ENCODE measurements at regions not wholly inside any gene's neighbourhood (a gene's known extent, or its start where the extent isn't known, plus 50 kb on each side); places are given as distances from the start of the nearest gene placed in this dataset.

GRCh38 chr18:8976606-8977005 is 125.9 kb upstream of the NDUFV2 start:
- H4K20me1 ChIP-seq (ENCODE audit: control insufficient read depth, insufficient read depth, low read depth, low read length) = no peaks in the 10 kb centered on the region
- no peak overlapping the region for H3K4me3 ChIP-seq (ENCODE audit: low read length)
- no peaks in the 10 kb centered on the region for H3K9me2 ChIP-seq (replicated peaks; ENCODE audit: control insufficient read depth, low read length)
- H3K4me1 ChIP-seq (ENCODE audit: control insufficient read depth, low read length) = peaks cover 62% of the 10 kb centered on the region
- peaks cover 4% of the 10 kb centered on the region; the same call in 1 of the 2 replicates for H3K9me3 ChIP-seq (ENCODE audit: control insufficient read depth, insufficient read depth, low read length)
- peak overlapping the region; percentile 80 for H3K27ac ChIP-seq (ENCODE audit: low read depth, low read length)
- TF ChIP-seq CTCF (IDR thresholded peaks at IDR 0.05; ENCODE audit: low read depth, low read length, poor library complexity, severe bottlenecking) (no peak), EZH2phosphoT487 (IDR thresholded peaks at IDR 0.05; ENCODE audit: borderline replicate concordance, low read length) (no peak)
- no peaks in the 10 kb centered on the region for H3K79me2 ChIP-seq (ENCODE audit: control insufficient read depth, low read length)
- no peaks in the 10 kb centered on the region for H3K27me3 ChIP-seq (ENCODE audit: control insufficient read depth, low read length)
- H3K4me2 ChIP-seq (ENCODE audit: low read length) = peak overlapping the region; percentile 27
- no peaks in the 10 kb centered on the region for H3K36me3 ChIP-seq (ENCODE audit: control insufficient read depth, low read length)
- no peaks in the 10 kb centered on the region; the same call in 1 of the 2 replicates for H3F3A ChIP-seq (ENCODE audit: control insufficient read depth, insufficient read depth)

GRCh38 chr18:8977166-8977565 is 125.3 kb upstream of the NDUFV2 start:
- H3K79me2 ChIP-seq (ENCODE audit: control insufficient read depth, low read length) = no peaks in the 10 kb centered on the region
- no peak for TF ChIP-seq EZH2phosphoT487 (IDR thresholded peaks at IDR 0.05; ENCODE audit: borderline replicate concordance, low read length)
- no peak for TF ChIP-seq CTCF (IDR thresholded peaks at IDR 0.05; ENCODE audit: low read depth, low read length, poor library complexity, severe bottlenecking)
- peaks cover 67% of the 10 kb centered on the region for H3K4me1 ChIP-seq (ENCODE audit: control insufficient read depth, low read length)
- H4K20me1 ChIP-seq (ENCODE audit: control insufficient read depth, insufficient read depth, low read depth, low read length) = no peaks in the 10 kb centered on the region
- no peak overlapping the region for H3K4me2 ChIP-seq (ENCODE audit: low read length)
- H3K9me2 ChIP-seq (replicated peaks; ENCODE audit: control insufficient read depth, low read length) = no peaks in the 10 kb centered on the region
- no peak overlapping the region for H3K4me3 ChIP-seq (ENCODE audit: low read length)
- peak overlapping the region; percentile 80 for H3K27ac ChIP-seq (ENCODE audit: low read depth, low read length)
- no peaks in the 10 kb centered on the region for H3K27me3 ChIP-seq (ENCODE audit: control insufficient read depth, low read length)
- no peaks in the 10 kb centered on the region for H3K36me3 ChIP-seq (ENCODE audit: control insufficient read depth, low read length)
- H3F3A ChIP-seq (ENCODE audit: control insufficient read depth, insufficient read depth) = no peaks in the 10 kb centered on the region; the same call in 1 of the 2 replicates
- peaks cover 4% of the 10 kb centered on the region; the same call in 1 of the 2 replicates for H3K9me3 ChIP-seq (ENCODE audit: control insufficient read depth, insufficient read depth, low read length)

GRCh38 chr18:8977701-8978100 is 124.8 kb upstream of the NDUFV2 start:
- Histone ChIP-seq H3K4me3 (ENCODE audit: low read length) (no peak overlapping the region; the same call in 1 of the 2 replicates), H3K4me1 (ENCODE audit: control insufficient read depth, low read length) (peaks cover 72% of the 10 kb centered on the region), H3K4me2 (ENCODE audit: low read length) (peak overlapping the region; percentile 54), H3K9me2 (replicated peaks; ENCODE audit: control insufficient read depth, low read length) (no peaks in the 10 kb centered on the region), H4K20me1 (ENCODE audit: control insufficient read depth, insufficient read depth, low read depth, low read length) (no peaks in the 10 kb centered on the region), H3K27ac (ENCODE audit: low read depth, low read length) (peak overlapping the region; percentile 80), H3F3A (ENCODE audit: control insufficient read depth, insufficient read depth) (no peaks in the 10 kb centered on the region; the same call in 1 of the 2 replicates), H3K27me3 (ENCODE audit: control insufficient read depth, low read length) (no peaks in the 10 kb centered on the region), H3K79me2 (ENCODE audit: control insufficient read depth, low read length) (no peaks in the 10 kb centered on the region), H3K36me3 (ENCODE audit: control insufficient read depth, low read length) (no peaks in the 10 kb centered on the region), H3K9me3 (ENCODE audit: control insufficient read depth, insufficient read depth, low read length) (peaks cover 4% of the 10 kb centered on the region; the same call in 1 of the 2 replicates)
- no peak for TF ChIP-seq CTCF (IDR thresholded peaks at IDR 0.05; ENCODE audit: low read depth, low read length, poor library complexity, severe bottlenecking)
- TF ChIP-seq EZH2phosphoT487 (IDR thresholded peaks at IDR 0.05; ENCODE audit: borderline replicate concordance, low read length) = no peak
